ENCODE measurements at regions not wholly inside any gene's neighbourhood (a gene's known extent, or its start where the extent isn't known, plus 50 kb on each side); places are given as distances from the start of the nearest gene placed in this dataset.
"Not testable (repeated sequence)": the region's sequence is repeated elsewhere in the genome, so short reads cannot be mapped to it uniquely, and the experiment has no call there.

DNA sequence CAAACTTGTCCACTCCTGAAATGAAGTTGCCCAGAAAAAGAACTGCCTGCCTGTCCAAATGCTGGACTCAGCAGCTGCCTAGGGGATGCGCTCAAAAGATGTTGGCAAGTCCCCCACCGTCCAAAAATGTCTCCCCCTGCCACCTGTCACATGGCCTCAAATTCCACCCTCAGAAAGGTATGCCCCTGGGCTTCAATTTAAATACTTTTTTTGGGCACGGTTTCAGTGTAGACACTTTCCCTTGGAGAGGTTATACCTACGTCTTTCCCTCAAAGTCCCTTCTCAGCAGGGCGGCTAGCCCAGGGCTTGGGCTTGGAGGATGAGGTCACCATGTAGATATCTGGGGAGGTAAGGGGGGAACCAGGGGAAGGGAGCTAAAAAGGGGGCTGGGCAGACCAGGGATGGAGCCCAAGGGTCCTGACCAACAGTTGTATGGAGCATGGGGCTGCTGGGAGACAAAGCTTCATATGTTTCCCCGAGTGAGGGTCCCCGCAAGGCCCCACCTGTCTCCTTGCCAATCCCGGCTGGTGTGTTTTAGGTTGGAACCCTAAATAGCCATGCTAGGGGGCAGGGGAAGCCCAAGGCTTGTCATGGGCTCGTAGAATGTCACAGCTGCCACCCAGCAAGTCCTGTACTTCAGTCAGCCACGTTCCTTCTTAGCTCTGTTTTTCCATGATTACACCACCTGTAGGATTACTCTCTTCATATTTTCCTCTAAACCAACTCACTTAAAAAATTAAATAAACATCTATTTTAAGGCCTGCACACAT, 131.2 kb upstream of the TBX3 start:
- no peak for DNase-seq (ENCODE audit: low read depth)

DNA sequence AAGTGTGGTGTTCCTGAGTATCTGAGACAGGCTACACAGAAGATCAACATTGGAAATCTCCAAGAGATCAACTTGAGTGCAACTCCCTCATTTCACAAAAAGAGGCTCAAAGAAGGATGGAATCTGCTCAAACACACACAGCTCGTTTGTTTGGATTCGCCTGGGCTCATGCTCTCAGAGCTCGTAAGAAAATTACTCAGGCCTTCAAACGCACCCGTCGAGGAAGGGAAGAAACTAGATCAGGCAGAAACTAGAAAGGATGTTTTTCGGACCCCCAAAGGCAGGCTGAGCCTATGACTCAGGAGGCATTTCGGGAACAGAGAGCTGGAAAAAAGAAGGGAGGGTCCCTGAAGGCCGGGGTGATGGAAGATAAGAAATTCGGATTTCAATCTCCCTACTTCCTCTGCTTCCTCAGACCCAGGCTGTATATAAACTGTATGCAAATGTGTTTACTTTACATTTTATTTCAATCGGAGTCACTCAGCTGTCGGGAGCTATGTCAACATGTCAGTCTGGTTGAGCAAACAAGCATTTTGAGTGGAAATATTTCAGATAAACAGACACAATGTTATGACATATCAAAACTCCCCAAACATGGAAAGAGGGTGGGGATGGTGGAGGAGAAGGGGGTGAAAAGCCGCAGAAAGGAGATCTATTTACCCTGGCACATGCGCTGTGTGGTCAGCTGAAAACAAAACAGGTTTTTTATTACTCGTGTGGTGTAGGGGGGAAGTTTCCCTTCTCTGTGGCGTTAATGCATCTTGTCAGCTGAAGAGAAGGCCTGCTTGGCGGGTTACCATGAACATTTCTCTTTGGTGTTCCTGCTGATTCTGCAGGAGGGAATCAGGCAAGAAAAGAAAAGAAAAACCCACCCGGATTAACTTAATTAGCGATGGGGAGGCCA, 129.1 kb upstream of the TBX3 start:
- no peak for DNase-seq (ENCODE audit: low read depth)

DNA sequence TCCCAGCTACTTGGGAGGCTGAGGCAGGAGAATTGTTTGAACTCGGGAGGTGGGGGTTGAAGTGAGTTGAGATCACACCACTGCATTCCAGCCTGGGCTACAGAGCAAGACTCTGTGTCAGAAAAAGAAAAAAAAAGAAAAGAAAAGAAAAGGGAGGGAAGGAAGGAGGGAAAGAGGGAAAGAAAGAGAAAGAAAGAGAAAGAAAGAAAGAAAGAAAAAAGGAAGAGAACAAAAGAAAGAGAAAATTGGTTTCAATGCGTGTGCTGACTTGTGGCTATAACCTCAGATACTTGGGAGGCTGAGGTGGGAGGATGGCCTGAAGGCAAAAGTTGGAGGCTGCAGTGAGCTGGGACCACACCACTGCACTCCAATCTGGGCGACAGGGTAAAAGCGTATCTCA, 128.4 kb upstream of the TBX3 start:
- no peak for DNase-seq (ENCODE audit: low read depth)

DNA sequence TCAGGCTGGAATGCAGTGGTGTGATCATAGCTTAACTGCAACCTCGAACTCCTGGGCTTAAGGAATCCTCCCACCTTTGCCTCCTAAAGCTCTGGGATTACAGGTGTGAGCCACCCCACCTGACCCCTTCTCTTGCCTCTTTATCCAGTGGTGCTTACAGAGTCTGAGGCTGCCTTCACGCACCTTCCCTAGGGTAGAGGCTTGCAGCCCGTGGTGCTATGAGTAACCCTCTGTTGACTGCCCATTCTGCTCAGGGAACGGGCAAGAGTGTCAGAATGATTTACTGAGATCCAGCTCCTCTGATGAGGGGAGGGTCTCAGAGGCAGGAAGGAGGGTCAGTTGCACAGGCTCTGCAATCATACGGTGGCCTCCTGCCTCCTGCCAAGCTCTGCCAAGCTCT, 125.1 kb upstream of the TBX3 start:
- DNase-seq (ENCODE audit: low read depth), result no peak

- DNase-seq (ENCODE audit: low read depth), result not testable (repeated sequence)
Observed at GRCh38 chr12:114801381-114801780, 117.4 kb upstream of the TBX3 start.

DNA sequence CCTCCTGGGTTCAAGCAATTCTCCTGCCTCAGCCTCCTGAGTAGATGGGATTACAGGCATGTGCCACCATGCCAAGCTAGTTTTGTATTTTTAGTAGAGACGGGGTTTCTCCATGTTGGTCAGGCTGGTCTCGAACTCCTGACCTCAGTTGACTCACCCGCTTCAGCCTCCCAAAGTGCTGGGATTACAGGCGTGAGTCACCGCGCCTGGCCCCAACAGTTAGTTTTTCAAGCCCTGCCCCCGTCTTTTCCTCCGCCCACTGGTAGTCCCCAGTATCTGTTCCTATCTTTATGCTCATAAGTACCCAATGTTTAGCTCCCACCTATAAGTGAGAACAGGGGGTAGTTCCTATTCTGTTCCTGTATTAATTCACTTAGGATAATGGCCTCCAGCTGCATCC, 116.6 kb upstream of the TBX3 start:
- DNase-seq (ENCODE audit: low read depth), result not testable (repeated sequence)

GRCh38 chr12:114799574-114800487, 115.9 kb upstream of the TBX3 start:
- no peak for DNase-seq (ENCODE audit: low read depth)

DNA sequence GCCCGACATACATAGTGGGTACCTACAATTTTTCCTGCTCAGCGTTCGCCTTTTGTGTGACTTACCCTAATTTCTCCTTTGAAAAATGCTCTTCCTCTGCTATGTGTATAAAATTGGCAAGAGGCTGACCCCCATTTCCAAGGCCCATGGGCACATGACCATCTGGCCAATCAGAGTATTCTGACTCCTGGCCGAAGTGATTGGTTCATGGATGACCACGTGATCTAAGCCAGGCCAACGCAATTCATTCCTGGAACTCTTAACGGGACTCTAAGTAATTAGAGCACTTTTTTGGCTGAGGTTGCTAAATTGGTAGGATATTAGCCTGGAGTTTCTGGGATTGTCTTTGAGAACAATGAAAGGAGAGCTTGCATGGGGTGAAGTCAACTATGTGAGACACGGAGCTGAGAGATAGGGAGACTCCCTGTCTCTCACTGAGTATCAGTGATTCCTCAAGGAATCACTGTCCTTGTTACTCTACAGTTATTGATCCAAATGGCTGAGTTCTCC, 110.1 kb upstream of the TBX3 start:
- DNase-seq (ENCODE audit: low read depth), result no peak

DNA sequence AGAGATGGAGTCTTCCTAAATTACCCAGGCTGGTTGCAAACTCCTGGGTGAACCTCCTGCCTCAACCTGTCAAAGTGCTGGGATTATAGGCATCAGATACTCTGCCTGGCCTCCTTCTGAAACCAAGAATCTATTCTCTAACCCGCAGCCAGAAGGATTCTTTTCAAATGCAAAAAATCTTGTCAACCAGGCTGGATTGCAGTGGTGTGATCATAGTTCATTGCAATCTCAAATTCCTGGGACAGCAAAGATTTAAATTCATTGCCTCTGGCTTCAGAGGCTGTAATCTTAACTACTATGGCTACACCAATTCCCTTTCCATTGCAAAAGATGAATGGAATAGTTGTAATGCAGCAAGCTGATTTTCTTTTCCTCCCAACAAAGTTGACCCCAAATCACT, 106.3 kb upstream of the TBX3 start:
- DNase-seq (ENCODE audit: low read depth), result no peak

DNA sequence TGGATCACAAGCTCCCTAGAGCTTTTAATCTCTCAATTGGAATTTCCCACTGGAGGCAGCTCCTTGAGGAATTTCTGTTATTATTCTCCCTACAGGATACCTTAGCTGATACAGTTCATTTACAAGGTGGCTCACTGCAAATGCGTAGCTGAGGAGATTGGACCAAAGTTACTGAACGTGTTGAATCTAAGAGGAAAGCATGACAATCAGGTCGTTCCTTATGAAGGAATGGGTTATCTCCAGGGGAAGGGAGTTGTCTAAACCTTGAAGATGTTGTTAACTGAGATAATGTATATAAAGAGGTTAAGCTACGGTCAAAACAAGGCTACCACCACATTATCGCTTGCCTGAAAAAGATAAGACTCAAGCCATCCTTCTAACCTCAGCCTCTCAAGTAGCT, 105.8 kb upstream of the TBX3 start:
- DNase-seq (ENCODE audit: low read depth), result no peak

- no peak for DNase-seq (ENCODE audit: low read depth)
Observed at GRCh38 chr12:114789276-114789675, 105.3 kb upstream of the TBX3 start.

DNA sequence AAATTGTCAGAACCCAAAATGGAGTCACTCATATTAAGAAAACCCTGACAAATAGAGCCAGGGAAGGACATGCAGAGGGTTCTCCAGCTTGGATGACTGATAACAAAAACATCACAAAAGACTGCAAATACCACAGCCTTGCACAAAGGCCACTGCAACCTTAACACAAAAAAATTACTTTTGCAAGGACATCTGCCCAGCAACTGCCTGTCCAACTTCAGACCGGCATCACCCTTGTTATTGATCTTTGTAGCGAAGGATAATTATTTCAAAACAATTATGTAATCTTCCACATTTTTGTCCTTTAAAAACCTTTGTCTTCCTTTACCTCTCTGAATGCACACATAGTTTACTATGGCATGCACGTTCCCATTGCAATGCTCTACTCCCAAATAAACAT, 100.6 kb upstream of the TBX3 start:
- no peak for DNase-seq (ENCODE audit: low read depth)

GRCh38 chr12:114783089-114783618, 99.2 kb upstream of the TBX3 start:
- DNase-seq (ENCODE audit: low read depth), result no peak

DNA sequence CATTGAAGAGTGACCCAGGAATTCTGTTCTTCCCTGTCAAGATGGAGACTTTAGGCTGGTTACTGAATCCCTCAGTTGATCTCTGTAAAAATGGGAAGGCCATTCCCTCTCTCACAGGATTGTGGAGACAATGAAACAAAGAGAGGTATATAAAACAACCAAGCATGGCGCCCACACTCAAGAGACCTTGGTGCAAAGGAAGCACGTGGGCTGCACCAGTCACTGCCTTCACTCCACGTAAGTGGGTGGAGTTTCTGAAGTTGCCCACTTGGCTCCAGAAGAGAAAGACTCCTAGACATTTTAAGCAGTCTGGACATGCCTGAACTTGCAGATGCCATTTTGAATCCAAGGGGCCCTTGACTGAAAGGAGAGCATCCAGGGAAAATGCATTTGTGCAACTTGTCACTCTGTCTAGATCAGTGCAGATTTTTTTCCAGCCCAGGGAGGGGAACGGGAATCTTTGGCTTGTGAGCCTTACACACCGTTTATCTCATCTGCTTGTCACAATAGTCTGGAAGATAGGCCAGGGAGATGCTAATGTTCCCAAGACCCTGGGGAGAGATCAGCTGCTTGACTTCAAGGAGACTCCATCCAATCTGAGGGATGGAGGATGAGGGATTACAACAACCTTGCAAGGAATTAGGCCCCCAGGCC, 96.9 kb upstream of the TBX3 start:
- no peak for DNase-seq (ENCODE audit: low read depth)

- DNase-seq (ENCODE audit: low read depth), result no peak
Observed at GRCh38 chr12:114779647-114780046, 95.7 kb upstream of the TBX3 start.

DNA sequence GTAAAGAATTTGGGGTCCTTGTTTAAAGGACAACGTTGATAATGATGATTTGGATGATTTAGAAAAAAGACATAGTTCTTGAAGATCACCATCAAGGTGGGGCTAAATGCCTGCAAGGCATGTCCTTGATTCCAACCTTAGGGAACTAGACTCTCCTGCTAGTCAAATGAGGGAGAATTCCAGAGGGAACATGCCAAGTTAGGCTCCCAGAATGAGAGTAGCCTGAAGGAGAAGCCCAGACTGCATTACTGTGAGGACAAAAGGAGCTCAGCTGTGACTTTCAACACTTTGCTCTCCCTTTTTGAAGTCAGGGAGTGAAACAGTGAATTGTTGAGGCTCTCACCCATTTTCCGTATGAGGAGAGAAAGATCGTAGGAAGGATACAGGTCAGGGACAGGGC, 95.2 kb upstream of the TBX3 start:
- no peak for DNase-seq (ENCODE audit: low read depth)

GRCh38 chr12:114776731-114777442, 92.9 kb upstream of the TBX3 start:
- DNase-seq (ENCODE audit: low read depth), result peak; percentile 57

- no peak for DNase-seq (ENCODE audit: low read depth)
Observed at GRCh38 chr12:114774699-114775098, 90.7 kb upstream of the TBX3 start.

DNA sequence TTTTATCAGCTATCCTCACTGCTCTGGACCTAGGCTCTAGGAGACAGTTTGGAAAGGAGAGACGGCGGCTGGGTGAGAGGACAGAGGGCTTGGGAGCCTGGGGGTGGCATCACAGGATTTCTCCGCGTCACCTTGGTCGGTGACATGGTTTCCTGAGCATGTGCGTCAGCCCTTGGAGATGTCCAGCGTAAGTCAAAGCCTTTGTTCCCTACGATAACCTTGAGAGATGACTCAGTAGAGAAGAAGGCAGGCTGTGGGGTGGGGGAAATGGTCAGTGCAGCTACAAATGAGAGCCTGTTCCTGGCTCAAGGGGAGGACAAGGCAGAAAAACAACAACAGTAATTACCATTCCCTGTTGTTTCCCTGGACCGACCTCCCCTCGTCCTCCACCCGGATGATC, 90.2 kb upstream of the TBX3 start:
- DNase-seq (ENCODE audit: low read depth), result peak; percentile 69

DNA sequence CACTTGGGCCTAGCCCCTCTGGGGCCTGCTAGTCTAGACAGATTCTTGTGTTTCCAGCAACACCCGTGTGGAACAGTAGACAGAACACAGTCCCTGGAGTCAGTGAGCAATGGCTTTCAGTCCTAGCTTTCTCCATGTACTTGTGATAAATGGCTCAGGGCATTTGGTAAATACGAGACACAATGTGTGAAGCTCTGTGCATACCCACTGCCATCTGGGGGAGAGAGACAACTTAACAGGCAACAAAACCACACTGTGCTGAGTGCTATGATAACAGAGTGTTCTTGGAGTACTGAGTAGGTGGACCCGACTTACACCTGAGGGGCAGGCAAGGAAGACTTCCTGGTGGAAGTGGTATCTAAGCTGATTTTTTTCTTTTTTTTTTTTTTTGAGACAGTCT, 86.3 kb upstream of the TBX3 start:
- DNase-seq (ENCODE audit: low read depth), result no peak

DNA sequence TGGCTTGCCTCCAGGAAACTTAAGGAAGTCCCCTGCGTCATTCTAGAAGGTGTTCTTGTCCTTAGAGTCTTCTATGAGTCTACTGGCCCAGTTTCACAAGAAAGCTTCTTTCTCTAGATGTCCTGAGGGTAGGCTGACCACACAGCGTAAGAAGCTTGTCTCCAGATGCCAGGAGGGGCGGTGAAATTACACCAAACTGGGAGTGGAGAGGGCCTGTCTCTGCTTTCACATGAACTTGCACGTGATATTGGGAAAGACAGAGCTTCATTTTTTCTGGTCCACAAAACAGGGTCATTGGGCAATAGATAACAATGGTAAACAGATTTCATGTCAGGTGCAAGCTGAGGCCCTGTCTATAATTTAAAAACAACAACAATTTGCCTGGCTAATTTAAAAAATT, 85.7 kb upstream of the TBX3 start:
- no peak for DNase-seq (ENCODE audit: low read depth)

All from non-pigmented ciliary epithelial cell (primary cell).